Thymus (tissue), 11 donors: ENCODE measurements at regions not wholly inside any gene's neighbourhood (a gene's known extent, or its start where the extent isn't known, plus 50 kb on each side); places are given as distances from the start of the nearest gene placed in this dataset.
"Not testable (repeated sequence)": the region's sequence is repeated elsewhere in the genome, so short reads cannot be mapped to it uniquely, and the experiment has no call there.

Source experiments
- DNase-seq, 9 donors: peaks; one replicate each; pipeline ENCODE4 v3.0.0-alpha.2; 2013; ENCODE audit warnings: low spot score in 9 of 9, low read depth in 6 of 9, missing footprints in 1 of 9
- H3K27ac ChIP-seq, 2 donors: one replicate each; pipeline ENCODE4 v1.5.1; 2013; ENCODE audit warnings: control low read depth in 1 of 2, low read depth in 1 of 2, low read length in 1 of 2, mild to moderate bottlenecking in 1 of 2, moderate library complexity in 1 of 2
- H3K27me3 ChIP-seq, 2 donors: one replicate each; pipeline ENCODE4 v1.5.1; 2013; ENCODE audit warnings: low read length in 1 of 2; ENCODE audit not compliant: control insufficient read depth in 2 of 2, insufficient read depth in 1 of 2
- H3K36me3 ChIP-seq, 2 donors: one replicate each; pipeline ENCODE4 v1.5.1; 2013; ENCODE audit warnings: low read length in 1 of 2, mild to moderate bottlenecking in 1 of 2, moderate library complexity in 1 of 2; ENCODE audit not compliant: control insufficient read depth in 2 of 2, insufficient read depth in 2 of 2
- H3K4me1 ChIP-seq, 2 donors: one replicate each; pipeline ENCODE4 v1.5.1; 2013; ENCODE audit warnings: low read length in 2 of 2; ENCODE audit not compliant: control insufficient read depth in 2 of 2, insufficient read depth in 2 of 2
- H3K4me3 ChIP-seq, 2 donors: one replicate each; pipeline ENCODE4 v1.5.1; 2013; ENCODE audit warnings: low read length in 2 of 2, control low read depth in 1 of 2, mild to moderate bottlenecking in 1 of 2
- H3K9me3 ChIP-seq, 2 donors: one replicate each; pipeline ENCODE4 v1.5.1; 2013; ENCODE audit warnings: low read length in 1 of 2, mild to moderate bottlenecking in 1 of 2; ENCODE audit not compliant: control insufficient read depth in 2 of 2, insufficient read depth in 1 of 2
- WGBS: extraction: QIAGEN DNeasy Blood & Tissue Kit; methylation state at CpG from one replicate; pipeline ENCODE4 v1.1.7; 2013; 5-methylcytosine and 5-hydroxymethylcytosine counted together
- donor health status: healthy.

DNA sequence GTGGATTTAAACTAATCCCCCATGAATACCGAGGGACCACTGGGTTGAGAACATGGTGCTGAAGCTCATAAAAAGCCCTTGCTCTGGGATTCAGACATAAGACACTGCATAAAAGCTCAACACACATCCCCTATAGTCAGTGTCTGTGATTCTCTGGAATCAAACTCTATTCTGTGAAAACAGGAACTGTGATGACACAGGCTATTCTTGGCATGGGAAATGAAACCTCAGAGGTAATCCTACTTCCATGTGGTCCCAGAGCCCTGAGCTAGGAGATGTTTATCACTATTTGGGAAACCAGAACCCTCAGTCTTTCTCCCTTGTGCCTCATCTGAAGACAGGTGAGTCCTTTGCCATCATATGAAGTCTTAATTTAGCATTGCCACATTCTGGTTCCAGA is 135.4 kb upstream of the PRSS3 start:
- no peaks in the 10 kb centered on the region for H3K9me3 ChIP-seq
- 100% methylated on average over 1 of the region's 1 CpG for WGBS
- no peak for DNase-seq
- no peak overlapping the region for H3K27ac ChIP-seq
- H3K4me3 ChIP-seq: no peak overlapping the region
- no peaks in the 10 kb centered on the region for H3K27me3 ChIP-seq
- no peaks in the 10 kb centered on the region for H3K36me3 ChIP-seq
- no peaks in the 10 kb centered on the region for H3K4me1 ChIP-seq

DNA sequence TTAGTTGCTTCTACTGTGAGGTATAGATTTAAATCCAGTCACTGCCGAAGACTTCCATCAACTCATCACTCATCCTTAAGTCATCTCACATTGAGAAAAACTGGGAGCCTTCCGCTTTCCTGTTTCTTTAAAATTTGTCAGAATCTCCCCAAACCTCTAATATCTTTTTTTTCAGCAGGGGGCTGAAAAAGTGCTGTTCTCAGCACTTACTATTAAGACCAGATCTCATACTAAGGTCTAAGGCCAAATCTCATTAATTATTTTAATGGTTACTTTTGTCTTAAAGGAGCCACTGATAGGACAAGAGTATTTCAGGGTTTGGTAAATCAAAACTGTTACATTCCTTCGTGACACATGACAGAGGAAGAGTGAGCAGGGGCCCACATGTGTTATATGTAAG is 134.6 kb upstream of the PRSS3 start:
- no peak for DNase-seq
- Histone ChIP-seq H3K4me3 (no peak overlapping the region), H3K36me3 (no peaks in the 10 kb centered on the region), H3K27ac (no peak overlapping the region), H3K27me3 (no peaks in the 10 kb centered on the region), H3K9me3 (no peaks in the 10 kb centered on the region), H3K4me1 (no peaks in the 10 kb centered on the region)
- 94% methylated on average over 3 of the region's 3 CpGs for WGBS

DNA sequence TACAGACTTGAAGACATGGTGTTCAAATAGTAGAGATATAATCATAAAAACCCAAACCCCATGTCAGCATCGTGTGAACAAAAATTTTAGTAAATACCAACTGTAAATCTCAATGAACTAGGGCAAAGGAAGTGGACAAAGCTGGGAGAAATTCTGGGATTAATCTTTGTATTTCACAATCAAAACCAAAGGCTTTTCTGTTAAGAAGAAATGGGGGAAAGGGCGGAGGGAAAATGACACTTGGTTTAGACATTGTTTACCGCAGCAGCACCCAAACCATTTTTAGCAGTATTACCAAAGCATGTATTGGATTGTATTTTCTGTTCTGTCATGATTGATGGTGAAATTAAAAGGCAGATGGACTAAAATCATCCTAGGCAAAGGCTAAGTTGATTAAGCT is 134.2 kb upstream of the PRSS3 start:
- H3K27me3 ChIP-seq: no peaks in the 10 kb centered on the region
- H3K9me3 ChIP-seq: peaks cover 0 to 3% of the 10 kb centered on the region in 2 donors
- no peak for DNase-seq
- 97% methylated on average over 3 of the region's 3 CpGs for WGBS
- no peak overlapping the region for H3K27ac ChIP-seq
- H3K36me3 ChIP-seq: no peaks in the 10 kb centered on the region
- H3K4me3 ChIP-seq: no peak overlapping the region
- no peaks in the 10 kb centered on the region for H3K4me1 ChIP-seq

DNA sequence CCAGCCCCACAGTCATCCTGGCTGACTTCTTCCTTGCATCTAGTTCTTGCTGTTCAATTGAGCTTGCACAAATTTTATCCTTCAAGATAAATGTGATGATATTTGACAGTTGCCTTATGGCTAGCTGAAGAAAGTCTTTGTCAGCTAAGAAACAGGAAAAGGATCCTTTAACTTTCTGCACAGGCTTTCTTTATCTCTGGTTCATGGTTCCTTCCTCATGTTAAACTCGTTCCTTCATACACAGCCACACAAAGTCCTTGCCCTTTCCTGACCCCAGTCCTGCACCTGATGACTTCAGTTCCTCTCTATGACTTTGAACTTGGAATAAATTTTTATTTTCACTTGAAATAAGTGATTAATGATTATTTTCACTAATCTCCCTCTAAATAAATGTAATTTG is 132.5 kb upstream of the PRSS3 start:
- H3K27me3 ChIP-seq: no peaks in the 10 kb centered on the region
- H3K4me1 ChIP-seq: no peaks in the 10 kb centered on the region
- no peak overlapping the region for H3K27ac ChIP-seq
- no peaks in the 10 kb centered on the region for H3K36me3 ChIP-seq
- H3K4me3 ChIP-seq: no peak overlapping the region
- H3K9me3 ChIP-seq: peaks cover 0 to 5% of the 10 kb centered on the region in 2 donors
- 34% methylated on average over 1 of the region's 1 CpG for WGBS
- DNase-seq: no peak

DNA sequence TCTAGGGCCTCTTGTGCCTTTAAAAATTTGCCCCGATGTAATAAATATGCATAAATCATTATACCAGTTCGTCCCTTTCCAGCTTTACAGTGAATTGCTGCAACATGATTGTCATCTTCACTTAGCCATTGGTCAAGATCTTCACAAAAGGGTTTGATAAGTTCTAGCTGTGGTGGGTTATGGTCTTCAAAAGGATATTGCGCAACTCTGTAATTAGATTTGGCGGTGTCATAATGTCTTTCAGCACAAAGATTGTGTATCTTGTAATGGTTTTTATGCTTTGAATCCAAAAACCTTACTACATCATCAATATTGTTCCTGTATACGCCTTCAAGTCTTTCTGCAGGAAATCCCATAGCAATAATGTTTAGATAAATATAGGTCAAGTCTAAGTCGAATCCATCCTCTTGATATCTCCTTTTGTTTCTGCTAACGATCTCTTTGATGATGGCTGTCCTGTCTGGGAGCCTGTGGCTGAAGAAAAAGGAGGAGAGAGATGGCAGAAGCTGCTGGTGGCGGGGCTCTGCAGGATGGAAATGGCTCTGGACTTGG is 119.1 kb upstream of the PRSS3 start:
- WGBS: 37% methylated on average over 8 of the region's 8 CpGs
- Histone ChIP-seq H3K4me3 (peak overlapping the region; percentile 17 to 63), H3K27me3 (peaks cover 2 to 26% of the 10 kb centered on the region in 2 donors)
- DNase-seq: peak in 1 of 9 donors; percentile 0
- not testable (repeated sequence) for H3K4me1 ChIP-seq, H3K36me3 ChIP-seq, H3K9me3 ChIP-seq, H3K27ac ChIP-seq

DNA sequence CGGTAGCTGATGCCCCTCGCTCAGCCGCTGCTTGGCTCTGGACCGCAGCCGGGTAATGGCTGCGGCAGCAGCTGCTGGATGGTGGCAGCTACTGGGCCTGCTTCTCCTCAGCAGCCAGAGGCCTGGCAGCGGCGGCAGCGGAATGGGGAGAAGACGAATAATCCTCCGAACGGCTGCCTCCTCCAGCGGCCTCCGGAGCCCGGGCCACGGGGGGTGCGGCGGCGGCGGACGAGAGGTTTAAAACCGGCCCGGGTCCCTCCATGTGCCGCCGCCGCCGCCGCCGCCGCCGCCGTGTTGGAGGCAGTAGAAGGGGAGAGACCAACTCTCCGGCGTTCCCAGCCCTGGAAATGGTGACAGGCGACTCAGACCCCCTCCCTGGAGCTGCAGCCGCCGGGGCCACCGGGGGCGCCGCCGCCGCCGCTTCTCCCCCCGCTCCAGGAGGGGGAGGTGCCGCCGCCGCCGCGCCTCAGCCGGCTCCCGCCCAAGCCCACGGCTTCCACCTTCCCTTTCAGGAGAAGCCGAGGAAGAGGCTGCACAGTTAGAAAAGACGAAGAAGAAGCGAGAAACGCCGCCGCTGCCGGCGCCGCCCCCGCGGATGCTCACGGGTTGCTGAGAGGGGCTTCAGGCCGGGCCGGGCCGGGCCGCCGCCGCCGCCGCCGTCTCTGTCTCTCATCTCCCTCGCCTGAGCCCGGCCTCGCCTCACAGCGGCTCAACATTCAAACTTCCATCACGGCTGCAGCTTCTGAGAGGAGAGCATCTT is 118.4 kb upstream of the PRSS3 start:
- Histone ChIP-seq H3K4me1 (no peaks in the 10 kb centered on the region), H3K4me3 (peak overlapping the region; percentile 17 to 63), H3K9me3 (no peaks in the 10 kb centered on the region), H3K27me3 (peaks cover 2 to 26% of the 10 kb centered on the region in 2 donors), H3K27ac (peak overlapping the region in 1 of 2 donors; percentile 42), H3K36me3 (no peaks in the 10 kb centered on the region)
- DNase-seq: peak in 7 of 9 donors; percentile 1 to 49 (median 13)
- under 1% methylated on average over 78 of the region's 78 CpGs for WGBS

DNA sequence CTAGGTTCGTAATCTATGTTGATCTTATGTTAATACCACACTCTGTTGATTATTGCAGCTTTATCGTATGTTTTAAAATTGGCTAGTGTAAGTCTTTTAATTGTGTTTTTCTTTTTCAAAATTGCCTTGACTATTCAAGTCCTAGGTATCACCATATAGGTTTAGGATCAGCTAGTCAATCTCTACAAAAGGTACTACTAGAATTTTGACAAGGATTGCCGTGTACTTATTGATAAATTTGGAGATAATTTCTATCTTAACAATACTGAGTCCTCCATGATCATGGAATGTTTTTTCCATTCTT is 117.9 kb upstream of the PRSS3 start:
- Histone ChIP-seq H3K4me1 (no peaks in the 10 kb centered on the region), H3K27ac (no peak overlapping the region), H3K4me3 (peak overlapping the region; percentile 17 to 63), H3K36me3 (no peaks in the 10 kb centered on the region), H3K27me3 (peaks cover 2 to 26% of the 10 kb centered on the region in 2 donors), H3K9me3 (no peaks in the 10 kb centered on the region)
- DNase-seq: no peak
- 58% methylated on average over 3 of the region's 3 CpGs for WGBS

DNA sequence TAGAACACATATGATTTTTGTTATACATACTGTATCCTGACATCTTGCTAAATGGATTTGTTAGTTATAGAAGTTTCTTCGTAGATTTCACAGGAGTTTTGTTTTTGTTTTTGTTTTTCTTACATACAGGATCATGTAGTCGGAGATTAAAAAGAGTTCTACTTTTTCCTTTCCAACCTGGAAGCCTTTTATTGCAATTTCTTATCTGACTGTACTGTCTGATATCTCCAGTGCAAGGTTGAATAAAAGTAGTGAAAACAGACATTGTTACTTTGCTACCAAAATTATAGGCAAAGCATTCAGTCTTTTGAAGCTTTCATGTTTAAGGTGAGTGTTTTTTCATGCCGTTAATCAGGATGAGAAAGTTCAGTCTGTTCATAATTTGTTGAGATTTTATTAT is 117.4 kb upstream of the PRSS3 start:
- no peaks in the 10 kb centered on the region for H3K4me1 ChIP-seq
- no peaks in the 10 kb centered on the region for H3K36me3 ChIP-seq
- no peaks in the 10 kb centered on the region for H3K9me3 ChIP-seq
- no peak overlapping the region for H3K4me3 ChIP-seq
- peaks cover 2 to 26% of the 10 kb centered on the region in 2 donors for H3K27me3 ChIP-seq
- H3K27ac ChIP-seq: no peak overlapping the region
- DNase-seq: no peak
- 93% methylated on average over 3 of the region's 3 CpGs for WGBS

DNA sequence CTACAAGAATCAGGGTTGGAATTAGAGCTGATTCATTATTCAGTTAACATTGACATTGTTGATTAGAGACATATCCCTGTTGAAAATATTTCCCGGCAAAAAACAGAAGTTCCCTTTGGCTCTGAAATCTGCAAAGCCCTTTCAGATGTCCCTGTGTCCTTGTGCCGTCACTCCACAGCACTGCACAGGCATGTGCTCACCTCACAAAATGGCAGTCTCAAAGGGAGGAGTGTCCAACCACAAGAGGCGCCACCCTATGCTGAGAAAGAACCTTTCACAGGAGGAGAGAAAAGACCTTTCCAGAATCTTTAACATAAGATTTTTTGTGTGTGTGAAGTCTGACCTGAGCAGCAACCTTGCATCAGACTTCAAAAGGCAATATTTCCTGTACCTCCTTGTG is 112.8 kb upstream of the PRSS3 start:
- Histone ChIP-seq H3K4me3 (no peak overlapping the region), H3K27me3 (peaks cover 0 to 7% of the 10 kb centered on the region in 2 donors), H3K9me3 (no peaks in the 10 kb centered on the region), H3K4me1 (no peaks in the 10 kb centered on the region), H3K27ac (no peak overlapping the region), H3K36me3 (no peaks in the 10 kb centered on the region)
- DNase-seq: no peak
- WGBS: 98% methylated on average over 3 of the region's 3 CpGs
